ENCODE measurements at regions not wholly inside any gene's neighbourhood (a gene's known extent, or its start where the extent isn't known, plus 50 kb on each side); places are given as distances from the start of the nearest gene placed in this dataset.
"Not testable (repeated sequence)": the region's sequence is repeated elsewhere in the genome, so short reads cannot be mapped to it uniquely, and the experiment has no call there.

GRCh38 chr15:96638793-96639192 lies 308.3 kb downstream of the NR2F2 start:
- H3K27me3 ChIP-seq (ENCODE audit: control insufficient read depth, insufficient read depth, low read length) = no peaks in the 10 kb centered on the region
- no peaks in the 10 kb centered on the region for H3K4me1 ChIP-seq (ENCODE audit: control insufficient read depth, insufficient read depth, low read length)
- no peak overlapping the region for H3K4me3 ChIP-seq (ENCODE audit: low read depth, low read length)
- no peak overlapping the region for H3K9ac ChIP-seq (ENCODE audit: low read depth, low read length)
- H3K9me3 ChIP-seq (ENCODE audit: control insufficient read depth, insufficient read depth, low read length) = no peaks in the 10 kb centered on the region
- H3K36me3 ChIP-seq (ENCODE audit: control insufficient read depth, insufficient read depth, low read length) = no peaks in the 10 kb centered on the region

DNA sequence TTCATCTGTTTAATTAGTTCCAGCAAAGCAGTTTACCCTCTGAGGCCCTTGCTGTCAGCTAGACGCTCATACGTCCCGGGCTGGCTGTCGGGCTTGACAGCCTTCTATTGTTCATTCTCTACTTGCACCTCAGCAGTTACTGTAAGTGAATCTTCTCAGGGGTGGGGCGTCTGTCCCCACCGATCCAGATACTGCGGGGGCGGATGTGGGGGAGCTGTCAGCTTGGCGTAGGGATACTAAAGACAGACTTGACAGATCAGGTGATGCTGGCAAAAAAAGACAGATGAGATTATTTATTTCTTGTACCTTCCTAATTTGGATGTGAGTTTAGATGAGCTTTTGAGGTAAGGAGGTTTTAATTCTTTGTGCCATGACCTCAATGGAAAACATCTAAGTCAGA lies 315.3 kb downstream of the NR2F2 start:
- Histone ChIP-seq H3K9ac (ENCODE audit: low read depth, low read length) (no peak overlapping the region), H3K36me3 (ENCODE audit: control insufficient read depth, insufficient read depth, low read length) (no peaks in the 10 kb centered on the region), H3K4me3 (ENCODE audit: low read depth, low read length) (no peak overlapping the region), H3K4me1 (ENCODE audit: control insufficient read depth, insufficient read depth, low read length) (no peaks in the 10 kb centered on the region), H3K9me3 (ENCODE audit: control insufficient read depth, insufficient read depth, low read length) (no peaks in the 10 kb centered on the region), H3K27me3 (ENCODE audit: control insufficient read depth, insufficient read depth, low read length) (no peaks in the 10 kb centered on the region)

DNA sequence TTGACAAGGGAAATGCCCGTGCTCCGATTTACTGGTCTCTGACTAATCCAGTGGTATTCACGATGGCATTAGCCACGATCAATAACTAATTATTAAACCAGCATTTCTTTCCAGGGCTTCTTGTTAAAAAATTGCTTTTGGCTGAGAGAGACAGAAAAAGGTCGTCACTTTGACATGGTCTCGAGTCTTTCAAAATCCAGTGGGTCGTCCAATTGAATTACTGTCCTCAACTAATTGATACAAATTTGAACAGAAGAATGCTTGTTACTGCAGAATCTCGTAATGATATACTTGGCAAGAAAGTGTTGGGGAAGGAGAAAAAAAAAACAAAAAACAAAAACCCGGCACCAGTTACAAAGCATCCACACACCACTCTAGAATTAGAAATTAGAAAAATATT lies 318.4 kb downstream of the NR2F2 start:
- H3K9me3 ChIP-seq (ENCODE audit: control insufficient read depth, insufficient read depth, low read length) = no peaks in the 10 kb centered on the region
- H3K9ac ChIP-seq (ENCODE audit: low read depth, low read length) = no peak overlapping the region
- H3K36me3 ChIP-seq (ENCODE audit: control insufficient read depth, insufficient read depth, low read length) = no peaks in the 10 kb centered on the region
- no peak overlapping the region for H3K4me3 ChIP-seq (ENCODE audit: low read depth, low read length)
- H3K4me1 ChIP-seq (ENCODE audit: control insufficient read depth, insufficient read depth, low read length) = no peaks in the 10 kb centered on the region
- H3K27me3 ChIP-seq (ENCODE audit: control insufficient read depth, insufficient read depth, low read length) = no peaks in the 10 kb centered on the region

DNA sequence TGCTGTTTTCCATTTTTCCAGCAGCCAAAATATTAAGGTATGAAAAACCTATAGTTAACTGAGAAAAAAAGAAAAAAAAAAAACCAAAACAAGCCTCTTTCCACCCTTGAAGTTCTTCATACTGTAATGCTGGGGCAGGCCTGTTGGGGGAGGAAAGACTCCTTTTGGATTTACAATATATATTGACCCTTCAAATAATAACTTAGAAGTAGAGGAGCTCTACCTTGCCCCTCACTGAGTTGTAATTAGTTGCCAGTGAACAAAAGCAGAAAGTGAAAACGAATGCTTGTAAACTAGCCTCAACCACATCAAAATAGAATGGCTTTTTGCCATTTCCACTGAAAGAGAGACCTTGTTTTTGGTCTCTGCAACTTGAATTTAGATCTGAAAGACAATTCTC lies 326.6 kb downstream of the NR2F2 start:
- Histone ChIP-seq H3K4me1 (ENCODE audit: control insufficient read depth, insufficient read depth, low read length) (no peaks in the 10 kb centered on the region), H3K4me3 (ENCODE audit: low read depth, low read length) (no peak overlapping the region), H3K27me3 (ENCODE audit: control insufficient read depth, insufficient read depth, low read length) (no peaks in the 10 kb centered on the region), H3K36me3 (ENCODE audit: control insufficient read depth, insufficient read depth, low read length) (no peaks in the 10 kb centered on the region), H3K9me3 (ENCODE audit: control insufficient read depth, insufficient read depth, low read length) (no peaks in the 10 kb centered on the region), H3K9ac (ENCODE audit: low read depth, low read length) (no peak overlapping the region)

GRCh38 chr15:96666979-96667378 lies 336.5 kb downstream of the NR2F2 start:
- H3K9me3 ChIP-seq (ENCODE audit: control insufficient read depth, insufficient read depth, low read length); H3K4me3 ChIP-seq (ENCODE audit: low read depth, low read length); H3K4me1 ChIP-seq (ENCODE audit: control insufficient read depth, insufficient read depth, low read length); H3K9ac ChIP-seq (ENCODE audit: low read depth, low read length); H3K36me3 ChIP-seq (ENCODE audit: control insufficient read depth, insufficient read depth, low read length); H3K27me3 ChIP-seq (ENCODE audit: control insufficient read depth, insufficient read depth, low read length): not testable (repeated sequence)

DNA sequence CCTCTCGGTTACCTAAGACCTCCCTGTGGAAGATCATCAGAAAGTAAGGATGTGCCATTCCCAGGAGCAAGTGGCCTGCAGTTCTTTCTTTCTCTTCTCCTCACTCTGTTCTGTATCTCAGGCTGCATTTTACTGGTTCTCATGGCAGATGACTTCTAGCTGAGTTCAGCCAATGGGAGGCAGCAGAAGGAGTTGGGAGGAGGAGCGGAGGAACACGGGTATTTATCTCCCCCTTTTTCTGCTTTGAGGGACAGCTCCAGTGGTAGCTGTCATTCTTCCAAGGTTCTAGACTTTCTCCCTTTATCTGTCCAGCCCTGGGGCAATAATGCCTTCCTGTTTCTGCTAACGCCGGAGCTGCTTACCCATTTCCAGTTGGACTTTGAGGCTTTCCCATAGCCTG lies 339.9 kb downstream of the NR2F2 start:
- no peak overlapping the region for H3K4me3 ChIP-seq (ENCODE audit: low read depth, low read length)
- no peaks in the 10 kb centered on the region for H3K36me3 ChIP-seq (ENCODE audit: control insufficient read depth, insufficient read depth, low read length)
- no peaks in the 10 kb centered on the region for H3K9me3 ChIP-seq (ENCODE audit: control insufficient read depth, insufficient read depth, low read length)
- no peak overlapping the region for H3K9ac ChIP-seq (ENCODE audit: low read depth, low read length)
- H3K4me1 ChIP-seq (ENCODE audit: control insufficient read depth, insufficient read depth, low read length) = no peaks in the 10 kb centered on the region
- no peaks in the 10 kb centered on the region for H3K27me3 ChIP-seq (ENCODE audit: control insufficient read depth, insufficient read depth, low read length)

DNA sequence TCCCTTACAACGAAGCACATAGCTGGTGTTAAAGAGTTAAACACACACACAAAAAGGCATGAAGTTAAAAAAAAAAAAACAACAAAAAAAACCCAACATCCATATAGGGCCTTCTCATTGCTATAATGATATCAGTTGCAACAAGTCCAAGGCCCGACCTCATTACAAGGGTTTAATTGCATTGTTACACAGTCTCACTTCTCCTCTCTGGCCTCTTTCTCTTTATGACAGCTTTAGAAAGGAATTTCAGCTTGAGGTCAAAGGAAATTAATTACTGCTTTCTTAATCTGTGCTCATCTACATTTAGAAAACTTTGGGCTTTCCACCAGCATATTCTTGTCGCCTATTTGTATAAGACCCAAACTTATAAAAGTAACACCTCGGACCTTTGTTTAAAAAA lies 342.1 kb downstream of the NR2F2 start:
- Histone ChIP-seq H3K27me3 (ENCODE audit: control insufficient read depth, insufficient read depth, low read length) (no peaks in the 10 kb centered on the region), H3K4me1 (ENCODE audit: control insufficient read depth, insufficient read depth, low read length) (no peaks in the 10 kb centered on the region), H3K9ac (ENCODE audit: low read depth, low read length) (no peak overlapping the region)

GRCh38 chr15:96678386-96678785 lies 347.9 kb downstream of the NR2F2 start:
- H3K4me1 ChIP-seq (ENCODE audit: control insufficient read depth, insufficient read depth, low read length) = no peaks in the 10 kb centered on the region
- H3K4me3 ChIP-seq (ENCODE audit: low read depth, low read length) = no peak overlapping the region
- no peaks in the 10 kb centered on the region for H3K27me3 ChIP-seq (ENCODE audit: control insufficient read depth, insufficient read depth, low read length)
- H3K9me3 ChIP-seq (ENCODE audit: control insufficient read depth, insufficient read depth, low read length) = no peaks in the 10 kb centered on the region
- H3K9ac ChIP-seq (ENCODE audit: low read depth, low read length) = no peak overlapping the region
- no peaks in the 10 kb centered on the region for H3K36me3 ChIP-seq (ENCODE audit: control insufficient read depth, insufficient read depth, low read length)

More for the DNA sequence above, 342.1 kb downstream of the NR2F2 start:
- Histone ChIP-seq H3K36me3 (ENCODE audit: control insufficient read depth, insufficient read depth, low read length) (no peaks in the 10 kb centered on the region), H3K9me3 (ENCODE audit: control insufficient read depth, insufficient read depth, low read length) (no peaks in the 10 kb centered on the region), H3K4me3 (ENCODE audit: low read depth, low read length) (no peak overlapping the region)

DNA sequence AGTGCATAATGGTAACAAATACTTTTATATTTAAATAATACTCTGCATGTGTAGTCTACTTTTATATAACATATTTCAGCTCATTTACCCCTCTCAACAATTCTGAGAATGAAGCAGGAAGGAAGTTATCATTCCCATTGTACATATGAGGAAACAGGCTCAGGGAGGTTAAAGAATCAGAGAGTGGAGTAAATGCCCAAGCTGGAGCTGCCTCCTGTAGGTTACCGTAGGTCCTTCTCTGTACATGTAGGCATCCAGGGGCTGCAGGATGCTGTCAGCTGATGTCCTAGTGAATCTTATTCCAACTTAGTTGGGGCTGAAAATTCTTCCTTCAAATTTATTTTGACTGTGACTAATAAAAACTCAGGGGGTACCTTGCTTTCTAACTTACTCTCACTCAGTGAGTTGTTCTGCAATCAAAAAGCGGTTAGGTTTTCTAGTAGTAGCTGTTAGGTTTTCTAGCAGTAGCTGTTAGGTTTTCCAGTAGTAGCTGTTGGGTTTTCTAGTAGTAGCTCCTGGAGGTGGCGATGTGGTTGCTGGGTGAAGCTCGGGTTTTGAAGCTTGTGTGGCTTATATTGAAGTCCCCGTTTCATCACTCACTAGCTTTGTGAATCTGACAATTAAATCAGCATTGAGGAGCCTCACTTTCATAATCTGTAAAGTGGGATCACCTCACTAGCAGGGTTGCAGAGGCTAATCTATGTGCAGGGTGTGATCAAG lies 357.0 kb downstream of the NR2F2 start:
- Histone ChIP-seq H3K36me3 (ENCODE audit: control insufficient read depth, insufficient read depth, low read length) (no peaks in the 10 kb centered on the region), H3K9ac (ENCODE audit: low read depth, low read length) (no peak overlapping the region), H3K4me3 (ENCODE audit: low read depth, low read length) (no peak overlapping the region), H3K4me1 (ENCODE audit: control insufficient read depth, insufficient read depth, low read length) (no peaks in the 10 kb centered on the region), H3K9me3 (ENCODE audit: control insufficient read depth, insufficient read depth, low read length) (no peaks in the 10 kb centered on the region), H3K27me3 (ENCODE audit: control insufficient read depth, insufficient read depth, low read length) (no peaks in the 10 kb centered on the region)

- Histone ChIP-seq H3K9me3 (ENCODE audit: control insufficient read depth, insufficient read depth, low read length) (no peaks in the 10 kb centered on the region), H3K4me3 (ENCODE audit: low read depth, low read length) (no peak overlapping the region), H3K9ac (ENCODE audit: low read depth, low read length) (no peak overlapping the region), H3K36me3 (ENCODE audit: control insufficient read depth, insufficient read depth, low read length) (no peaks in the 10 kb centered on the region), H3K4me1 (ENCODE audit: control insufficient read depth, insufficient read depth, low read length) (no peaks in the 10 kb centered on the region), H3K27me3 (ENCODE audit: control insufficient read depth, insufficient read depth, low read length) (no peaks in the 10 kb centered on the region)
Measured at GRCh38 chr15:96690733-96691132, 360.2 kb downstream of the NR2F2 start.

- Histone ChIP-seq H3K4me3 (ENCODE audit: low read depth, low read length) (no peak overlapping the region), H3K27me3 (ENCODE audit: control insufficient read depth, insufficient read depth, low read length) (no peaks in the 10 kb centered on the region), H3K9ac (ENCODE audit: low read depth, low read length) (no peak overlapping the region)
Measured at GRCh38 chr15:96692826-96693225, 362.3 kb downstream of the NR2F2 start.

DNA sequence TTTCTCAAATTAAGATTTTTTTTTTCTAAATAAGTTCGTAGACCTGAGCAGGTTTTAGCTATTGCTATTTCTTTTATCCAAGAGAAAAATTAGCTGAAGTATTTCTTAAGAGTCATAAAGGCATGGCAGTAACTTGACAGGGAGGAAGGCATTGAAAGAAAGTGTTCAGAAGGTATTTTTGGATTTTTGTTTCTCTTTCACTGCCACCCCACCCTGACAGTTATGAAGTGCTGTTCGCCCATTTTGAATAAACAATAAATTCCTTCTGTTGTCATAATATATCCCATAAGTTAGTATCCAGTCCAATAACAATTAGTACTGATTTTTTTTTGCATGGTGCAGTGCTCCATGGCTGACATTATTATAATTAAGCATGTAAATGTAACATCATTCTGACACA lies 363.0 kb downstream of the NR2F2 start:
- no peak overlapping the region for H3K4me3 ChIP-seq (ENCODE audit: low read depth, low read length)
- H3K9ac ChIP-seq (ENCODE audit: low read depth, low read length) = no peak overlapping the region
- no peaks in the 10 kb centered on the region for H3K4me1 ChIP-seq (ENCODE audit: control insufficient read depth, insufficient read depth, low read length)
- H3K27me3 ChIP-seq (ENCODE audit: control insufficient read depth, insufficient read depth, low read length) = no peaks in the 10 kb centered on the region
- H3K9me3 ChIP-seq (ENCODE audit: control insufficient read depth, insufficient read depth, low read length) = no peaks in the 10 kb centered on the region
- no peaks in the 10 kb centered on the region for H3K36me3 ChIP-seq (ENCODE audit: control insufficient read depth, insufficient read depth, low read length)

More at GRCh38 chr15:96692826-96693225, 362.3 kb downstream of the NR2F2 start:
- no peaks in the 10 kb centered on the region for H3K36me3 ChIP-seq (ENCODE audit: control insufficient read depth, insufficient read depth, low read length)
- H3K4me1 ChIP-seq (ENCODE audit: control insufficient read depth, insufficient read depth, low read length) = no peaks in the 10 kb centered on the region
- H3K9me3 ChIP-seq (ENCODE audit: control insufficient read depth, insufficient read depth, low read length) = no peaks in the 10 kb centered on the region
